GM12878 (cell line): ENCODE measurements at regions not wholly inside any gene's neighbourhood (a gene's known extent, or its start where the extent isn't known, plus 50 kb on each side); places are given as distances from the start of the nearest gene placed in this dataset.

ENCODE experiments used
- CTCF ChIP-seq, 3 experiments: IDR thresholded peaks in 2 of 3; conservative IDR thresholded peaks in 1 of 3; 2 replicates each; pipeline ENCODE4 v1.5.1; 2011; ENCODE audit warnings: low read depth in 3 of 3, low read length in 3 of 3, mild to moderate bottlenecking in 3 of 3, control low read depth in 2 of 3, moderate library complexity in 2 of 3, inconsistent platforms in 1 of 3, mixed read lengths in 1 of 3; ENCODE audit not compliant: control insufficient read depth in 2 of 3, insufficient read depth in 1 of 3; ENCODE audit errors: extremely low read depth in 1 of 3
- FOS ChIP-seq: IDR thresholded peaks from 3 replicates; pipeline ENCODE4 v1.6.1; 2011; ENCODE audit warnings: borderline replicate concordance; ENCODE audit not compliant: insufficient read length; ENCODE audit errors: extremely low read depth
- GABPA ChIP-seq: IDR thresholded peaks from 2 replicates; pipeline ENCODE4 v1.6.1; 2014; ENCODE audit warnings: antibody characterized with exemption, low read depth, mild to moderate bottlenecking, inconsistent platforms
- NBN ChIP-seq: fragments of 450-650 bp; IDR thresholded peaks from 2 replicates; pipeline ENCODE4 v1.6.1; 2016
- SREBF2 ChIP-seq: IDR thresholded peaks from 2 replicates; pipeline ENCODE4 v1.6.1; 2012; ENCODE audit warnings: mild to moderate bottlenecking, low read length
- USF1 ChIP-seq: IDR thresholded peaks from 2 replicates; pipeline ENCODE4 v1.6.1; 2011; ENCODE audit warnings: borderline replicate concordance, low read depth, mild to moderate bottlenecking, moderate library complexity, mixed read lengths, low read length; ENCODE audit not compliant: insufficient read depth; ENCODE audit errors: extremely low read length
- YBX1 ChIP-seq: fragments of 450-650 bp; IDR thresholded peaks from 2 replicates; pipeline ENCODE4 v1.6.1; 2016; ENCODE audit warnings: antibody characterized with exemption
- ZNF274 ChIP-seq: IDR thresholded peaks from one replicate; pipeline ENCODE4 v1.8.0; 2011; ENCODE audit not compliant: insufficient read length, insufficient read depth

GRCh38 chr4:87910795-87911194 lies 64.7 kb upstream of the SPP1 start:
- no peak for TF ChIP-seq FOS
- no peak for TF ChIP-seq ZNF274
- TF ChIP-seq CTCF (IDR thresholded peaks at IDR 0.05 in 2 of 3, conservative IDR thresholded peaks at IDR 0.05 in 1 of 3; ENCODE audit: control insufficient read depth in 2 of 3, extremely low read depth in 1 of 3, insufficient read depth in 1 of 3, low read depth in 3 of 3, low read length in 3 of 3), result no peak
- TF ChIP-seq YBX1, result no peak
- TF ChIP-seq USF1, result no peak
- no peak for TF ChIP-seq SREBF2
- TF ChIP-seq NBN, result no peak
- TF ChIP-seq GABPA, result no peak
